Kidney (tissue), 13 donors: ENCODE measurements at regions not wholly inside any gene's neighbourhood (a gene's known extent, or its start where the extent isn't known, plus 50 kb on each side); places are given as distances from the start of the nearest gene placed in this dataset.

Experiments
- DNase-seq, 5 donors: peaks; one replicate each; pipeline ENCODE4 v3.0.0-alpha.2; 2013 to 2020
- FAIRE-seq: peaks from 2 replicates; lab custom pipeline; 2012; peaks lifted over from hg19 to GRCh38; lab: Jason Lieb, UNC
- H3K27ac ChIP-seq, 2 donors: one replicate each; pipeline ENCODE4 v1.7.0; 2013; ENCODE audit warnings: low read depth in 2 of 2, low read length in 2 of 2, inconsistent platforms in 1 of 2
- H3K27me3 ChIP-seq: one replicate; pipeline ENCODE4 v1.7.1; 2013; ENCODE audit warnings: low read length, inconsistent platforms; ENCODE audit not compliant: control insufficient read depth, insufficient read depth
- H3K36me3 ChIP-seq, 3 donors: one replicate each; pipeline versions ENCODE4 v1.7.0 to v1.7.1; 2013; ENCODE audit warnings: low read length in 3 of 3, control low read depth in 1 of 3, inconsistent platforms in 1 of 3; ENCODE audit not compliant: insufficient read depth in 3 of 3, control insufficient read depth in 2 of 3
- H3K4me1 ChIP-seq, 3 donors: one replicate each; pipeline versions ENCODE4 v1.7.0 to v1.7.1; 2013; ENCODE audit warnings: low read length in 3 of 3, inconsistent platforms in 1 of 3, low read depth in 1 of 3; ENCODE audit not compliant: control insufficient read depth in 2 of 3, insufficient read depth in 2 of 3
- H3K4me3 ChIP-seq, 3 donors: one replicate each; pipeline versions ENCODE4 v1.7.0 to v1.8.1; 2013; ENCODE audit warnings: low read length in 3 of 3, control low read depth in 1 of 3, inconsistent platforms in 1 of 3
- H3K9ac ChIP-seq, 3 donors: one replicate each; pipeline versions ENCODE4 v1.7.0 to v1.7.1; 2013; ENCODE audit warnings: low read length in 3 of 3, control low read depth in 1 of 3, inconsistent platforms in 1 of 3
- H3K9me3 ChIP-seq, 3 donors: one replicate each; pipeline versions ENCODE4 v1.7.0 to v1.7.1; 2013; ENCODE audit warnings: low read length in 3 of 3, control low read depth in 1 of 3, inconsistent platforms in 1 of 3; ENCODE audit not compliant: control insufficient read depth in 2 of 3, insufficient read depth in 1 of 3
- intact Hi-C: fragments of 100-400 bp; cut with DNase I; formaldehyde crosslinking; loops from one replicate; pipeline ENCODE4 v1.11.1; 2022
- TF ChIP-seq, protein P1 (sequence below): IDR thresholded peaks from 3 replicates; pipeline ENCODE4 v1.5.1; 2012; ENCODE audit warnings: mild to moderate bottlenecking, moderate library complexity, borderline replicate concordance; ENCODE audit not compliant: insufficient read depth; ENCODE audit errors: extremely low read depth
- donor health status: control.
- donor health status: control.
- donor health status: control.
- donor health status: control.
- donor health status: control.
- donor health status: DM: yes; HTN: yes; CAD: no.
- donor health status: Normal renal cell carcinoma (clear cell type).

DNA sequence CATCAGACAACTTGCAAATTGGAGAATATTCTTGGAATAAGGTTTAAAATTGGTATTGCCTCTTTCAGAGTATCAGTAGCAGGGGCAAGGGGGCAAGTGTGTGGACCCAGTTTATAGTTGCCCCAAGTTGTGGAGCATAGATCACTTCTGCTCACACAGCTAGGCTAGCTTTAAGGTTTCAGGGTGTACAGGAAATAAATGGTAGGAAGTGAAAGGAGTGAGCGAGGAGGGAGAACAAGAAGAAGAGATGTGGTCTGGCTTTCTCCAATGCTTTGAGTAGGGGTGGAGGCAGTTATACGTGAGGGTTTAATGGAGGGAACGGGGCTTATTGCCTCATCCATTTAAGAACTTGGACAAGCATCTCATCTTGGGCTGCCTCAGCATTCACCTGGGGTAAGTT is 290.0 kb upstream of the CFAP20DC start:
- Histone ChIP-seq H3K27ac (no peak overlapping the region), H3K9me3 (no peaks in the 10 kb centered on the region), H3K9ac (no peak overlapping the region), H3K27me3 (no peaks in the 10 kb centered on the region), H3K4me3 (no peak overlapping the region), H3K36me3 (no peaks in the 10 kb centered on the region), H3K4me1 (no peaks in the 10 kb centered on the region)
- DNase-seq (no peak), FAIRE-seq (no peak)
- TF ChIP-seq, protein P1, sequence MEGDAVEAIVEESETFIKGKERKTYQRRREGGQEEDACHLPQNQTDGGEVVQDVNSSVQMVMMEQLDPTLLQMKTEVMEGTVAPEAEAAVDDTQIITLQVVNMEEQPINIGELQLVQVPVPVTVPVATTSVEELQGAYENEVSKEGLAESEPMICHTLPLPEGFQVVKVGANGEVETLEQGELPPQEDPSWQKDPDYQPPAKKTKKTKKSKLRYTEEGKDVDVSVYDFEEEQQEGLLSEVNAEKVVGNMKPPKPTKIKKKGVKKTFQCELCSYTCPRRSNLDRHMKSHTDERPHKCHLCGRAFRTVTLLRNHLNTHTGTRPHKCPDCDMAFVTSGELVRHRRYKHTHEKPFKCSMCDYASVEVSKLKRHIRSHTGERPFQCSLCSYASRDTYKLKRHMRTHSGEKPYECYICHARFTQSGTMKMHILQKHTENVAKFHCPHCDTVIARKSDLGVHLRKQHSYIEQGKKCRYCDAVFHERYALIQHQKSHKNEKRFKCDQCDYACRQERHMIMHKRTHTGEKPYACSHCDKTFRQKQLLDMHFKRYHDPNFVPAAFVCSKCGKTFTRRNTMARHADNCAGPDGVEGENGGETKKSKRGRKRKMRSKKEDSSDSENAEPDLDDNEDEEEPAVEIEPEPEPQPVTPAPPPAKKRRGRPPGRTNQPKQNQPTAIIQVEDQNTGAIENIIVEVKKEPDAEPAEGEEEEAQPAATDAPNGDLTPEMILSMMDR = no peak
- intact Hi-C loops = no loop called here

DNA sequence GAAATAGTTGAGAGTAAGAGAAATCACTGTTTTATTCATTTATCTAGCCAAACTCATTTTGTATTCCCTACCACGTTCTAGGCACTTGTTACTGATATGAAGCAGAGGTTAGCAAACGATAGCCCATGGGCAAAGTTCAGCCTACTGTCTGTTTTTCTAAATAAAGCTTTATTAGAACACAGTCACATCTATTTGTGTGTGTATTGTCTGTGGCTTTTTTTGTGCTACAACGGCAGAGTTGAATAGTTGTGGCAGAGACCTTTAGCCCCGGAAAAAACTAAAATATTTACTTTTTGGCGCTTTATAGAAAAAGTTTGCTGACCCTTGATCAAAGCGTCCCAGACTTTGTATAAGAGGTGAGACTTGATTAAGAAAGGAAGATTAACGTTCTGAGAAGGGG is 289.1 kb upstream of the CFAP20DC start:
- FAIRE-seq = no peak
- H3K27me3 ChIP-seq = no peaks in the 10 kb centered on the region
- no peaks in the 10 kb centered on the region for H3K36me3 ChIP-seq
- H3K9ac ChIP-seq = no peak overlapping the region
- no peaks in the 10 kb centered on the region for H3K4me1 ChIP-seq
- no peak for DNase-seq
- no peak overlapping the region for H3K4me3 ChIP-seq
- H3K27ac ChIP-seq = no peak overlapping the region
- H3K9me3 ChIP-seq = no peaks in the 10 kb centered on the region
- TF ChIP-seq, protein P1 = no peak
- intact Hi-C loops = no loop called here

DNA sequence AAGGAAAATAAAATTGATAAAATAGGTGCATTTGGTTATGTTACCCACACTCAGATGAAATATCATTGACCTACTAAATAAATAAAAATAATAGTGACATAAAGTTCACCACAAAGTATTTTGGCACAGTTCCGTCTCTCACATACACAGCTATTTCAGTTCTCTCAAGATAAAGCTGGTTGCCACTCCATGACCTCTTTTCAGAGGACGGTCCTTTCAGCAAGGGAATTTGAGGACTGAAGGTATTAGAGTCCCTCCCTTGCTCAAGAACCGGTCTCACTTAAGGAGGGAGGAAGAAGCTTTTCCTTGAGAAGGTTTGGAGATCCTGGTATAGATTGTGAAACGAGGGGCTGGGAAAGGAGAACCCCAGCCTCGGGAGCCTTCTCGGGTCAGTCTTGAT is 285.5 kb upstream of the CFAP20DC start:
- intact Hi-C loops = no loop called here
- no peaks in the 10 kb centered on the region for H3K27me3 ChIP-seq
- DNase-seq = no peak
- no peak overlapping the region for H3K9ac ChIP-seq
- no peak overlapping the region for H3K4me3 ChIP-seq
- TF ChIP-seq, protein P1 = no peak
- no peaks in the 10 kb centered on the region for H3K9me3 ChIP-seq
- no peak for FAIRE-seq
- H3K4me1 ChIP-seq = no peaks in the 10 kb centered on the region
- H3K27ac ChIP-seq = no peak overlapping the region
- no peaks in the 10 kb centered on the region for H3K36me3 ChIP-seq

DNA sequence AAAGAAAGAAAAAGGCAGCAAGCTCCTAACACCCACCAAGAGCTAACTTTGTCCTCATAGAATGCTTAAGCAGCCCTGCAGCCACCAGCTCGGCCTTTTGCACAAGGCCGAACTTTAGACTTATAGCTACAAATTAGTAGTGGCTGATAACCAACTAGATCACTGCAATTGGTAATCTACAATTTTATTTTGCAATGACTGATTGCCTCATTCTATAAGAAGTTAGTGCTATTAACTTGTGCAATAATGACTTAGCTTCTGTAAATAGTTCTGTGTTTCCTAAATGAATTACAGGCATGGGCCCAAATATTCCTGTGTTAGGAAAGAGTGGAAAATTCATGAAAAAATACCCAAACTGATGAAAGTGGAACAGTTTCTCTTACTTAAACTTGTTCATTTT is 284.8 kb upstream of the CFAP20DC start:
- H3K4me1 ChIP-seq = no peaks in the 10 kb centered on the region
- DNase-seq = no peak
- no peaks in the 10 kb centered on the region for H3K36me3 ChIP-seq
- no peak overlapping the region for H3K9ac ChIP-seq
- H3K27ac ChIP-seq = no peak overlapping the region
- intact Hi-C loops = no loop called here
- no peaks in the 10 kb centered on the region for H3K9me3 ChIP-seq
- H3K4me3 ChIP-seq = no peak overlapping the region
- no peak for FAIRE-seq
- TF ChIP-seq, protein P1 = no peak
- H3K27me3 ChIP-seq = no peaks in the 10 kb centered on the region
